ENCODE measurements at regions not wholly inside any gene's neighbourhood (a gene's known extent, or its start where the extent isn't known, plus 50 kb on each side); places are given as distances from the start of the nearest gene placed in this dataset.
"Not testable (repeated sequence)": the region's sequence is repeated elsewhere in the genome, so short reads cannot be mapped to it uniquely, and the experiment has no call there.

- not testable (repeated sequence) for TF ChIP-seq ZNF274 (IDR thresholded peaks at IDR 0.05; ENCODE audit: low read length); ZNF274 (tag by site-specific recombination; IDR thresholded peaks at IDR 0.05; ENCODE audit: borderline replicate concordance); PRDM10 (tag by site-specific recombination; IDR thresholded peaks at IDR 0.05); ZNF433 (tag by site-specific recombination; IDR thresholded peaks at IDR 0.05; ENCODE audit: low read depth); KLF1 (tag by site-specific recombination; IDR thresholded peaks at IDR 0.05); ZNF529 (tag by site-specific recombination; IDR thresholded peaks at IDR 0.05; ENCODE audit: insufficient replicate concordance); ZNF239 (tag by site-specific recombination; IDR thresholded peaks at IDR 0.05); ZNF23 (tag by site-specific recombination; IDR thresholded peaks at IDR 0.05; ENCODE audit: borderline replicate concordance); ZBTB26 (tag by site-specific recombination; optimal IDR thresholded peaks at IDR 0.05)
- TF ChIP-seq, protein P1, sequence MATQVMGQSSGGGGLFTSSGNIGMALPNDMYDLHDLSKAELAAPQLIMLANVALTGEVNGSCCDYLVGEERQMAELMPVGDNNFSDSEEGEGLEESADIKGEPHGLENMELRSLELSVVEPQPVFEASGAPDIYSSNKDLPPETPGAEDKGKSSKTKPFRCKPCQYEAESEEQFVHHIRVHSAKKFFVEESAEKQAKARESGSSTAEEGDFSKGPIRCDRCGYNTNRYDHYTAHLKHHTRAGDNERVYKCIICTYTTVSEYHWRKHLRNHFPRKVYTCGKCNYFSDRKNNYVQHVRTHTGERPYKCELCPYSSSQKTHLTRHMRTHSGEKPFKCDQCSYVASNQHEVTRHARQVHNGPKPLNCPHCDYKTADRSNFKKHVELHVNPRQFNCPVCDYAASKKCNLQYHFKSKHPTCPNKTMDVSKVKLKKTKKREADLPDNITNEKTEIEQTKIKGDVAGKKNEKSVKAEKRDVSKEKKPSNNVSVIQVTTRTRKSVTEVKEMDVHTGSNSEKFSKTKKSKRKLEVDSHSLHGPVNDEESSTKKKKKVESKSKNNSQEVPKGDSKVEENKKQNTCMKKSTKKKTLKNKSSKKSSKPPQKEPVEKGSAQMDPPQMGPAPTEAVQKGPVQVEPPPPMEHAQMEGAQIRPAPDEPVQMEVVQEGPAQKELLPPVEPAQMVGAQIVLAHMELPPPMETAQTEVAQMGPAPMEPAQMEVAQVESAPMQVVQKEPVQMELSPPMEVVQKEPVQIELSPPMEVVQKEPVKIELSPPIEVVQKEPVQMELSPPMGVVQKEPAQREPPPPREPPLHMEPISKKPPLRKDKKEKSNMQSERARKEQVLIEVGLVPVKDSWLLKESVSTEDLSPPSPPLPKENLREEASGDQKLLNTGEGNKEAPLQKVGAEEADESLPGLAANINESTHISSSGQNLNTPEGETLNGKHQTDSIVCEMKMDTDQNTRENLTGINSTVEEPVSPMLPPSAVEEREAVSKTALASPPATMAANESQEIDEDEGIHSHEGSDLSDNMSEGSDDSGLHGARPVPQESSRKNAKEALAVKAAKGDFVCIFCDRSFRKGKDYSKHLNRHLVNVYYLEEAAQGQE (tag by site-specific recombination; IDR thresholded peaks at IDR 0.05) = not testable (repeated sequence)
- TF ChIP-seq, protein P2, sequence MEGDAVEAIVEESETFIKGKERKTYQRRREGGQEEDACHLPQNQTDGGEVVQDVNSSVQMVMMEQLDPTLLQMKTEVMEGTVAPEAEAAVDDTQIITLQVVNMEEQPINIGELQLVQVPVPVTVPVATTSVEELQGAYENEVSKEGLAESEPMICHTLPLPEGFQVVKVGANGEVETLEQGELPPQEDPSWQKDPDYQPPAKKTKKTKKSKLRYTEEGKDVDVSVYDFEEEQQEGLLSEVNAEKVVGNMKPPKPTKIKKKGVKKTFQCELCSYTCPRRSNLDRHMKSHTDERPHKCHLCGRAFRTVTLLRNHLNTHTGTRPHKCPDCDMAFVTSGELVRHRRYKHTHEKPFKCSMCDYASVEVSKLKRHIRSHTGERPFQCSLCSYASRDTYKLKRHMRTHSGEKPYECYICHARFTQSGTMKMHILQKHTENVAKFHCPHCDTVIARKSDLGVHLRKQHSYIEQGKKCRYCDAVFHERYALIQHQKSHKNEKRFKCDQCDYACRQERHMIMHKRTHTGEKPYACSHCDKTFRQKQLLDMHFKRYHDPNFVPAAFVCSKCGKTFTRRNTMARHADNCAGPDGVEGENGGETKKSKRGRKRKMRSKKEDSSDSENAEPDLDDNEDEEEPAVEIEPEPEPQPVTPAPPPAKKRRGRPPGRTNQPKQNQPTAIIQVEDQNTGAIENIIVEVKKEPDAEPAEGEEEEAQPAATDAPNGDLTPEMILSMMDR (tag by site-specific recombination; IDR thresholded peaks at IDR 0.05) = not testable (repeated sequence)
Measured at GRCh38 chr1:184876015-184876414, 98.3 kb downstream of the NIBAN1 start.
